ENCODE measurements at regions not wholly inside any gene's neighbourhood (a gene's known extent, or its start where the extent isn't known, plus 50 kb on each side); places are given as distances from the start of the nearest gene placed in this dataset.
"Not testable (repeated sequence)": the region's sequence is repeated elsewhere in the genome, so short reads cannot be mapped to it uniquely, and the experiment has no call there.

DNA sequence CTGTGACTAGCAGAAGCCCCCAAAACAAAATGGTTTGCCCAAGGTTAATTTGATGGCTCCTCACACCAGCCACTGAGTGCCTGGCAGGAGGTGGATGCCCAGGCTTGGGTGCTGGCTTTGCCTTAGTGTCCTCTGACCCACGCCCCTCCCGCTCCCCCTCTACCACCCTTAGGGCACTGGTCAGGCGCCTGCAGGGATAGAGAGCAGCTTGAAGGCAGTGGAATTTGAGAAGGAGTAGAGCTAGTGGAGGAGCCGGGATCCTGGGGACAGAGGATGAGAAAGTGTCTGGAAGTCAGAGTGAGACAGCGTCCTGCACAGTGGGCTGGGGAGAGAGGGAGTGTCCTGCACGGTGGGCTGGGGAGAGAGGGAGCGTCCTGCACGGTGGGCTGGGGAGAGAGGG is 139.4 kb downstream of the DNAJB6 start:
- Mint-ChIP-seq H3K4me3 (no peak overlapping the region), H3K9me3 (peaks cover 44% of the 10 kb centered on the region), H3K4me1 (peaks cover 60% of the 10 kb centered on the region), H3K27ac (peak overlapping the region; percentile 62), H3K36me3 (ENCODE audit: low read depth) (peaks cover 52% of the 10 kb centered on the region), H3K27me3 (no peaks in the 10 kb centered on the region)
- CTCF ChIA-PET: interaction anchor here (1.2 kb wide), 1 partner anchor 9 kb away, joined by 3 read pairs; no protein-coding TSS in a partner anchor
- POLR2A ChIA-PET: no interaction called here
- no peak for DNase-seq

DNA sequence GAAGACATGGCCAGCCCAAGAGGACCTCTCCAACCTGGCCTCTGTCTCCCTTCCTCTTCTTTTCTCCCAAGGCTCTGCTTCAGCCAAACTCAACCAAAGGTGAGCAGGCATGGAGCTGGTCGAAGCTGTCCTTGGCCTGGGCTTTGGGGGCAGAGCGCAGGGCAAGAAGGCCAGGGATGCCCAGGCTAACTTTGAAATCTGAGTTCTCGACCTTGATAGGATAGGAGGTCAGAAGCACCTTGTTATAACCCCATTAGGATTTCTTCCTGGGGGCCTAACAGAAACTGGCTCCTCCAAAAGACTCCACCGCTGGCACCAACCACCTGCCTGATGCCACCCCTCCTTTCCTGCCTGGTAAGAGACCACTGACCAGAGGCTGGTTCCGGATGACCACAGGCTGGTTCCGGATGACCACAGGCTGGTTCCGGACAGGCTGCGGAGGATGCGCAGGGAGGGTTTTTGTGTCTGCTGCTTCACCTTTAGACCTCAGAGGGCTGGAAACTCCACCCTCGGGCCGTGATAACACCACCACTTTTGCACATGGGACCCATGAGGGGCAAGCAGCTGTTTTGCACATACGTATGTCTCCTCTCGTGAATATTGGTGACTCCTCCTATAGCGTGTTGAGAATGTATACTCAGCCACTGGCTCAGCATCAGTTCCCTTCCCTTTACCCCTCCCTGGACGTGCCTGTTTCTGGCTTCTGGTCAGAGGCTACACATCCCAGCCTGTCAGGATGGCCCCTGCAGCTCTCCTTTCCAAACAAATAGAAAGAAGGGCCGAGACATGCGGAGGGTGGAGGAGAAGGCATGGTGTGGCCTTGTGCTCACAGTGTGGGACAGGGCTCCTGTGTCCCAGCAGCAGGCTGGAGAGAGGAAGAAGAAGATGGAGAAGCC is 140.1 kb downstream of the DNAJB6 start:
- Mint-ChIP-seq H3K4me3 (no peak overlapping the region), H3K9me3 (peaks cover 41% of the 10 kb centered on the region), H3K27ac (peak overlapping the region; percentile 86), H3K27me3 (no peaks in the 10 kb centered on the region), H3K36me3 (ENCODE audit: low read depth) (peaks cover 49% of the 10 kb centered on the region), H3K4me1 (peaks cover 53% of the 10 kb centered on the region)
- DNase-seq: no peak
- CTCF ChIA-PET: interaction anchor here (1.3 kb wide), 1 partner anchor 10 kb away, joined by 3 read pairs; no protein-coding TSS in a partner anchor
- POLR2A ChIA-PET: no interaction called here

DNA sequence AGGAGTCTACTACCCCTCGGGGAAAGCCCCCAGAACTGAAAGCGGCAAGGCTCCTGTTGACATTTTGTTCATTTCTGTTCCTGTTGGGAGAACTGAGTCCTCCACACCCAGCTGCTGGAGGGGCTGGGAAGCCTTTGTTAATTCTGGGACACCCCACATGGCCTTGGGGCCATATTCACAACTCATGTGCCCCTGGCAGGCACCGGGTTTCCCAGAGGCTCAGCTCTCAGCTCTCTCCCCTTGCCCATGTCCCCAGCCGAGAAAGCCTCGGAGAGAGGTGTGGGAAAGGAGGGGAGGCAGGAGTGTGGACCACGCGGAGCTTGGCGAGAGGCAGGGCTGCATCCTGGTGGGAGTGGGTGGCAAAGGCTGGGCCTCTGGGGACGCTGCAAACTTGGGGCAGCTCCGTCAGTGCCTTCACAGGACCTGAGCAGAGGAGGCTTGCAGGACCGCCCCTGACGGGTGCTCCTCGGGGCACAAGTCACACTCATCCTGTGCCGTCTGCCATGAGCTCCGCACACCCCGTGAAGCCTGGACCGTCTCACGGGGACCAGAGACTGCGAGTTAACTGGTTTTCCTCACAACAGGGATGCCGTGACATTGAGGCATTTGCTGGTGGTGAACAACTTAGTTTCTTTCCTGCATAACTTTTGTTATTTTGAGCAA is 140.9 kb downstream of the DNAJB6 start:
- peak; percentile 37 for DNase-seq
- CTCF ChIA-PET: interaction anchor here (1.3 kb wide), 1 partner anchor 11 kb away, joined by 3 read pairs; no protein-coding TSS in a partner anchor
- Mint-ChIP-seq H3K4me1 (peaks cover 45% of the 10 kb centered on the region), H3K9me3 (peaks cover 37% of the 10 kb centered on the region), H3K27ac (peak overlapping the region; percentile 86), H3K4me3 (peak overlapping the region; percentile 20), H3K27me3 (no peaks in the 10 kb centered on the region), H3K36me3 (ENCODE audit: low read depth) (peaks cover 43% of the 10 kb centered on the region)
- POLR2A ChIA-PET: no interaction called here

DNA sequence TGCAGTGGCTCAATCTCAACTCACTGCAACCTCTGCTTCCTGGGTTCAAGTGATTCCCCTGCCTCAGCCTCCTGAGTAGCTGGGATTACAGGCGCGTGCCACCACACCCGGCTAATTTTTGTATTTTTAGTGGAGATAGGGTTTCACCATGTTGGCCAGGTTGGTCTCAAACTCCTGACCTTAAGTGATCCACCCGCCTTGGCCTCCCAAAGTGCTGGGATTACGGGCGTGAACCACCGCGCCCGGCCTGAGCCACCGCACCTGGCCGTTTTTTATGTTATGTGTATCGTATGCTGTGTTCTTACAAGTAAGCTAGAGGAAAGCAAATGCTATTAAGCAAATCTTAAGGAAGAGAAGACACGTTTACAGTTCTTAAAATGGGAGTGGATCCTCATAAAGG is 141.8 kb downstream of the DNAJB6 start:
- H3K4me3 Mint-ChIP-seq, H3K27me3 Mint-ChIP-seq, DNase-seq: not testable (repeated sequence)
- CTCF ChIA-PET: interaction anchor here (0.8 to 1.3 kb wide), 2 partner anchors 14 to 24 kb away, joined by 3 read pairs; no protein-coding TSS in a partner anchor
- H3K4me1 Mint-ChIP-seq: peaks cover 38% of the 10 kb centered on the region
- peak overlapping the region; percentile 86 for H3K27ac Mint-ChIP-seq
- peaks cover 34% of the 10 kb centered on the region for H3K36me3 Mint-ChIP-seq (ENCODE audit: low read depth)
- H3K9me3 Mint-ChIP-seq: peaks cover 30% of the 10 kb centered on the region
- POLR2A ChIA-PET: interaction anchor here (0.6 kb wide), 1 partner anchor 49 kb away, joined by 4 read pairs; no protein-coding TSS in a partner anchor

DNA sequence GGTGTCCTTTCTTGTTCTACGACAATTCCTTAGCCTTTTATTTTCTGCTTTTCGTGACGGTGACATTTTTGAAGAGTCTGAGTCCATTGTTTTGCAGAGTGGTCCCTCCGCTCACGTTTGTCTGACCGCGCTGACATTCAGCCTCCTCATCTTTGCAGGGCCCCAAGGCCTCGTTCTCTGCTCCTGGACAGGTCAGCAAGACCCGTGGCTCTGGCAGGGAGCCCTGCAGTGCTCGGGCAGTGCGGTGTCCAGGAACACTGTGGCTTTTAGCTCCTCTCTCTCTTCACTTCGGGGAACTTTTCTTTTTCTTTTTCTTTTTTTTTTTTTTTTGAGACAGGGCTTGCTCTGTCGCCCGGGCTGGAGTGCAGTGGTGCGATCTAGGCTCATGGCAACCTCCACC is 142.5 kb downstream of the DNAJB6 start:
- Mint-ChIP-seq H3K27ac (peak overlapping the region; percentile 86), H3K27me3 (peaks cover under 1% of the 10 kb centered on the region), H3K9me3 (peaks cover 26% of the 10 kb centered on the region), H3K36me3 (ENCODE audit: low read depth) (peaks cover 30% of the 10 kb centered on the region), H3K4me1 (peaks cover 36% of the 10 kb centered on the region), H3K4me3 (no peak overlapping the region)
- DNase-seq: no peak
- ChIA-PET CTCF (interaction anchor here (0.8 to 1.3 kb wide), 2 partner anchors 14 to 24 kb away, joined by 3 read pairs; no protein-coding TSS in a partner anchor), POLR2A (interaction anchor here (0.6 kb wide), 1 partner anchor 50 kb away, joined by 4 read pairs; no protein-coding TSS in a partner anchor)

DNA sequence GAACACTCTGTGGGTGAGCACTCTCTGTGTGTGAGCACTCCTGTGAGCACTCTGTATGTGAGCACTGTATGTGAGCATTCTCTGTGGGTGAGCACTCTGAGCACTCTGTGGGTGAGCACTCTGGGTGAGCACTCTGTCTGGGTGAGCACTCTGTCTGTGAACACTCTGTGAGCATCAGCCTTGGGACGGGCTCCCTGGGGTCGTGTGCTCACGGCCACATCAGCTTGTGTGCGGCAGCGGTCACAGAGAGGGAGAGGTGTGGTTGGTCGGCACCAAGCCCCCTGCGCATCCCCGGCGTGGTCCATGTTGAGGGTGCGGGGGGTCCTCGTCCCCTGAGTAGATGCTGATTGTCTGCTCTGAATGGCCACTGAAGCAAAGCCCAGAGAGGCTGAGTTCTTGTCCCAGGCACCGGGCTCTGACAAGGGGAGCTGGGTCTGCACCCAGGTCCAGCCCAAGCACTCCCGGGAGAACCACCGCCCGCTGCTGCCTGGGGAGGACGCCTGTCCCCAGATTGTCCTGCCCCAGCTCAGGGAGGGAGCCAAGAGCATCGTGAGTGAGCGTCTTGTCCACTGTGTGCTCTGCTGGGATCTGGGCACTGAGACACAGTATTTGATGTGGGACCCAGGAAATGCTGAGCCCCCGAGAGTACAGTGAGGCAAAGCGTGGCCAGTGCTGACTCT is 143.7 kb downstream of the DNAJB6 start:
- ChIA-PET CTCF (interaction anchor here (0.6 to 1.0 kb wide), 3 partner anchors 9 to 41 kb away, joined by 3 read pairs; no protein-coding TSS in a partner anchor), POLR2A (no interaction called here)
- Mint-ChIP-seq H3K36me3 (ENCODE audit: low read depth) (peaks cover 23% of the 10 kb centered on the region), H3K27ac (no peak overlapping the region), H3K4me3 (no peak overlapping the region), H3K9me3 (peaks cover 19% of the 10 kb centered on the region), H3K27me3 (peaks cover 5% of the 10 kb centered on the region), H3K4me1 (peaks cover 48% of the 10 kb centered on the region)
- DNase-seq: no peak

DNA sequence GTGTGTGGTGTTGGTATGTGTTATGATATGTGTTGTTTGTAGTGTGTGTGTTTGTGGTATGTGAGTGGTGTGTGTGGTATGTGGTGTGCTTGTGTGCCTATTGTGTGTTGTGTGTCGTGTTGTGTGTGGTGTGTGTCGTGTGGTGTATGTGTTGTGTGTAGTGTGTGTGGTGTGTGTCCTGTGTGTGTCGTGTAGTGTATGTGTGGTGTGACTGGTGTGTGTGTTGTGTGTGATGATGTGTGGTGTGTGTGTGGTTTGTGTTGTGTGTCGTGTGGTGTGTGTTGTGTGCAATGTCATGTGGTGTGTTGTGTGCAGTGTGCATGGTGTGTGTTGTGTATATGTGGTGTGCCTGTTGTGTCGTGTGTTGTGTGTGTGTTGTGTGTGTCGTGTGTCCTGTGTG is 144.6 kb downstream of the DNAJB6 start:
- Mint-ChIP-seq H3K27ac (no peak overlapping the region), H3K27me3 (peaks cover 5% of the 10 kb centered on the region), H3K9me3 (peaks cover 11% of the 10 kb centered on the region), H3K4me1 (peaks cover 49% of the 10 kb centered on the region), H3K4me3 (no peak overlapping the region), H3K36me3 (ENCODE audit: low read depth) (peaks cover 14% of the 10 kb centered on the region)
- ChIA-PET POLR2A (no interaction called here), CTCF (interaction anchor here (1.0 kb wide), 1 partner anchor 21 kb away, joined by 3 read pairs; no protein-coding TSS in a partner anchor)
- DNase-seq: no peak

DNA sequence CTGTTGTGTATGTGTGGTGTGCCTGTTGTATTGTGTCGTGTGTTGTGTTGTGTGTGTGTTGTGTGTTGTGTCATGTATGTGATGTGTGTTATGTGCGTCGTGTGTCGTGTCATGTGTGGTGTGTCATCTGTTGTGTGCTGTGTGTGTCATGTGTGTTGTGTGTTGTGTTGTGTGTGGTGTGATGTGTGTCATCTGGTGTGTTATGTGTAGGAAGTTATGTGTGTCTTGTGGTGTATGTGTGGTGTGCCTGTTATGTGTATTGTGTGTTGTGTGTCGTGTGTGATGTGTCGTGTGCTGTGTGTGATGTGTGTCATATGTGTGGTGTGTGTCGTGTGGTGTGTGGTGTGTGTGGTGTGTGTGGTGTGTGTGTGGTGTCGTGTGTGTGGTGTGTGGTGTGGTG is 145.2 kb downstream of the DNAJB6 start:
- no peak overlapping the region for H3K27ac Mint-ChIP-seq
- H3K4me3 Mint-ChIP-seq: no peak overlapping the region
- peaks cover 10% of the 10 kb centered on the region for H3K27me3 Mint-ChIP-seq
- H3K36me3 Mint-ChIP-seq (ENCODE audit: low read depth): peaks cover 11% of the 10 kb centered on the region
- POLR2A ChIA-PET: no interaction called here
- H3K9me3 Mint-ChIP-seq: peaks cover 11% of the 10 kb centered on the region
- H3K4me1 Mint-ChIP-seq: peaks cover 47% of the 10 kb centered on the region
- CTCF ChIA-PET: no interaction called here
- DNase-seq: no peak

DNA sequence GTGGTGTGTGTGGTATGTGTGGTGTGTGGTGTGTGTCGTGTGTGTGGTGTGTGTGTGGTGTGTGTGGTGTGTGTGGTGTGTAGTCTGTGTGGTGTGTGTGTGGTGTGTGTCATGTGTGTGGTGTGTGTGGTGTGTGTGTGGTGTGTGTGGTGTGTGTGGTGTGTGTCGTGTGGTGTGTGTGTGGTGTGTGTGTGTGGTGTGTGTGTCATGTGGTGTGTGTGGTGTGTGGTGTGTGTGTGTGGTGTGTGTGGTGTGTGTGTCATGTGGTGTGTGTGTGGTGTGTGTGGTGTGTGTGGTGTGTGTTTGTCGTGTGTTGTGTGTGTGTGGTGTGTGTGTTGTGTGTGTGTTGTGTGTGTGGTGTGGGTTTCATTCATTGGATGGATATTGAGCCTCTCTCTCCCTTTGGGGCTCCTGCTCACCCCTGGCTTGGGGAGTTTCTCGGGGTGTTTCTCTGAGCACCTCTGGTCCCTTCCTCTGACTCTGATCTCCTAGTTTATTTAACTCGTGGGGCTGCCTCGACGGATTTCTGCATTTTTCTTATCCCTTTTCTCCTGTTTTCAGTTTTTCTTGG is 145.8 kb downstream of the DNAJB6 start:
- H3K36me3 Mint-ChIP-seq (ENCODE audit: low read depth): peaks cover 11% of the 10 kb centered on the region
- peak overlapping the region; percentile 24 for H3K4me3 Mint-ChIP-seq
- peak; percentile 19 for DNase-seq
- H3K27ac Mint-ChIP-seq: no peak overlapping the region
- H3K4me1 Mint-ChIP-seq: peaks cover 41% of the 10 kb centered on the region
- POLR2A ChIA-PET: no interaction called here
- CTCF ChIA-PET: no interaction called here
- peaks cover 10% of the 10 kb centered on the region for H3K27me3 Mint-ChIP-seq
- H3K9me3 Mint-ChIP-seq: peaks cover 8% of the 10 kb centered on the region

DNA sequence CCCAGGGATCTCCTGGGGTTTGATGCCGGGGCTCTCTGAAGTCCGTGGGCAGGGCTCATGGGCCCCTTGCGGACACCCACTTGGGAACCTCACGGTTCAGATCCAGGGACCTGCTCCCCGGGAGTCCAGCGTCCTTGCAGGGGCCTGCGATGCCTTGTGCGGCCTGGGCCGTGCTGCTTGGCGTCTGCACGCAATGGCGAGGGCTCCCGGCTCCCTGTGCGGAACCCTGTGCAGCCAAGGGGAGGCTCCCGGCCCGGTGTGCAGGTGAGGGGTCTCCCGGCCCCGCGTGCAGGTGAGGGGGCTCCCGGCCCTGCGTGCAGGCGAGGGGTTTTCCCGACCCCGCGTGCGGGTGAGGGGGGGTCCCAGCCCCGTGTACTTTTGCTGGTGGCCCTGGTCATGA is 146.7 kb downstream of the DNAJB6 start:
- peaks cover 10% of the 10 kb centered on the region for H3K27me3 Mint-ChIP-seq
- ChIA-PET POLR2A (no interaction called here), CTCF (no interaction called here)
- H3K36me3 Mint-ChIP-seq (ENCODE audit: low read depth): peaks cover 7% of the 10 kb centered on the region
- peaks cover 34% of the 10 kb centered on the region for H3K4me1 Mint-ChIP-seq
- H3K27ac Mint-ChIP-seq: no peak overlapping the region
- peaks cover 5% of the 10 kb centered on the region for H3K9me3 Mint-ChIP-seq
- H3K4me3 Mint-ChIP-seq: no peak overlapping the region
- DNase-seq: no peak

DNA sequence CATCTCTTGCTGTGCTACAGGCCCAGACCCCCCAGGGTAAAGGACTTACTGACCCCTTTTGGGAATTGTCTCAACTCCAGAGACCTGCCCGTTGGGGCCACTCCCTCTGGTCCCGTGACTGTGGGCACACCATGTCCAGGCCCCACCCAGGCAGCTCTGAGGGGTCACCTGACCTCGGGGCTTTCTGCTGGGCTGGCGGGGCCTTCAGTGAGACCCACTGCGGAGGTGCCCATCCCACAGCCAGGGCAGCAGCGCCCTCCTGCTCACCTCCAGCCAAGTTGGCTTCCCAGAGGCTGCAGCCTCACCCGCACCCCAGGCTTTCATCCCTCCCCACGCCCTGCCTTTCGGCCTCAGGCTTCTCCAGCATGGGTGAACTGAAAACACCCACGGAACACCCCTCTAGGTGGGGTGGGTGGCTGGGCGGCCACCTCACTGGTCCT is 147.2 kb downstream of the DNAJB6 start:
- ChIA-PET CTCF (interaction anchor here (0.5 kb wide), 1 partner anchor 405 kb away, joined by 4 read pairs; no protein-coding TSS in a partner anchor), POLR2A (no interaction called here)
- no peak overlapping the region for H3K4me3 Mint-ChIP-seq
- H3K4me1 Mint-ChIP-seq: peaks cover 32% of the 10 kb centered on the region
- H3K27ac Mint-ChIP-seq: no peak overlapping the region
- no peak for DNase-seq
- peaks cover 4% of the 10 kb centered on the region for H3K36me3 Mint-ChIP-seq (ENCODE audit: low read depth)
- peaks cover 5% of the 10 kb centered on the region for H3K9me3 Mint-ChIP-seq
- H3K27me3 Mint-ChIP-seq: peaks cover 10% of the 10 kb centered on the region

DNA sequence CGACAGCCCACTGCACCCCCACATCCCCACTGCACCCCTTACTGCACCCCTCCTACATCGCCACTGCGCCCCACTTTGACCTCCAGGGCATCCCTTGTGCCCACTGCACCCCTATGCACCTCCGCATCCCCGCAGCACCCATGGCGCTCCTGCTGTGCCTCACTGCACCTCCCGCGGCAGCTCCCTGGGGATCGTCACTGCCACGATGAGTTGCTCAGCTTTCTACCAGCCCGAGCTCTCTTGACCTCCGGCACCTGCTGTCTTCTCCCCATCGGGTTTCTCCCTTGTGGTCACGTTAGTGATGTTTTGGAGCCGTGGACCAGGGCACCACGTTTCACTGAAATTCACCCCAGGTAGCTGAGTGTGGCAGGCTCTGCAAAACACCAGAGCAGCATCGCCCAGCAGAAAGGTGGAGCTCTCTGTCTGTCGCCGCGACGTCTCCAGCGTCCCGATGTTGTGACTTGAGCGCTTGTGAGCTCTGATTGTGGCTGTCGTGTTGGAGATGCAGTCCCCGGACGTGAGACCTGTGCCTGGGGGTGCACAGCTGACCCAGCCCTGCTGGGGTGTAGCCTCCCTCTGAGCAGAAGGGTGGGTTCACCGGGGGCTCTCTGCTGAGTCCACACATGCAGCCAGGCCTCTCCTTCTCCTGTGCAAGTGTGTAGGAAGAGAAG is 147.7 kb downstream of the DNAJB6 start:
- ChIA-PET CTCF (interaction anchor here (0.5 to 1.6 kb wide), 2 partner anchors 84 to 406 kb away, joined by 3 to 4 read pairs; no protein-coding TSS in a partner anchor), POLR2A (no interaction called here)
- Mint-ChIP-seq H3K27ac (peak overlapping the region; percentile 28), H3K4me1 (peaks cover 32% of the 10 kb centered on the region), H3K27me3 (peaks cover 10% of the 10 kb centered on the region), H3K36me3 (ENCODE audit: low read depth) (no peaks in the 10 kb centered on the region), H3K9me3 (peaks cover 2% of the 10 kb centered on the region), H3K4me3 (no peak overlapping the region)
- DNase-seq: no peak

Measured in activated CD4-positive, alpha-beta T cell treated with anti-CD3 and anti-CD28 coated beads, Interleukin-2, amount 10 ng/mL, durations not matched to agents 7 days and 5 days (primary cell).